SKM-1 (cell line): ENCODE measurements at regions not wholly inside any gene's neighbourhood (a gene's known extent, or its start where the extent isn't known, plus 50 kb on each side); places are given as distances from the start of the nearest gene placed in this dataset.
A peak's percentile ranks its signal among the peaks of the same experiment; 100 is the strongest.
"Not testable (repeated sequence)": the region's sequence is repeated elsewhere in the genome, so short reads cannot be mapped to it uniquely, and the experiment has no call there.

Experiments used
- DNase-seq: peaks from one replicate; lab custom pipeline; 2025; ENCODE audit not compliant: unreplicated experiment; lab: John Stamatoyannopoulos, UW

DNA sequence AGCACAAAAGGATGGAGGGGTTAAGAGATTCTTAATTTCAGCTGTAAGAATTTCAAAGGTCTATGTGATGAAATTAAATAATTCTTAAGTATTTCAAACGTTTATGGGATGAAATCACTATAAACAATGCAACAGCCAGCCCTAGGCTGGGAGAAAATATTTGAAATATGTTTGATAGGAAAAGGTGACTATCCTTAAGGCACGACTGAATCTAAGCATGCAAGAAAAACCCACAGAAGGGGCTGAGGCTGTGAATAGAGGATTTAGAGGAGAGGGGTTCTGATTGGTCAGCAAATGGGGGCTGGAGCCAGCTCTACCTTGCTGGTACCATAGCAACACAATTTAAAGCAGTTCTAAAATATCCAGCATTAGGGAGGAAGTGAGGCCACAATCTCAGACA, 220.8 kb upstream of the ATP10A start:
- DNase-seq: no peak

DNA sequence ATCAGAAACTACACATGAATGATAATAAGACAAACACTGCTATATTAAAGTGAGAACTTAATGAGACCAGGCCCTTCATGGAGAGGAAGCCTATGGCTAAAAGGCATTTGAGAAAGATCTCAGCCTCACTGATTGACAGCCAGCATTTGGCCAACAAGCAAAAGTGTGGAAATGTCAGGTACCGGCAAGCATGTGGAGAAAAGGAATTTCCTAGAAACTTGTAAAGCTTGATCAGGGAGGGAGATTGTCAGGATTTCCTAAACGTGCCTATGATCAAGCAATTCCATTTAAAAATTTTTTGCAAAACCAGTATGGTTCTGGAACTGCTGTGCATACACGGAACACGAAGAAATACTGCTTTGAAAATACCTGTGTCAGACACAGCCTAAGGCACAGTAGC, 220.3 kb upstream of the ATP10A start:
- no peak for DNase-seq

DNA sequence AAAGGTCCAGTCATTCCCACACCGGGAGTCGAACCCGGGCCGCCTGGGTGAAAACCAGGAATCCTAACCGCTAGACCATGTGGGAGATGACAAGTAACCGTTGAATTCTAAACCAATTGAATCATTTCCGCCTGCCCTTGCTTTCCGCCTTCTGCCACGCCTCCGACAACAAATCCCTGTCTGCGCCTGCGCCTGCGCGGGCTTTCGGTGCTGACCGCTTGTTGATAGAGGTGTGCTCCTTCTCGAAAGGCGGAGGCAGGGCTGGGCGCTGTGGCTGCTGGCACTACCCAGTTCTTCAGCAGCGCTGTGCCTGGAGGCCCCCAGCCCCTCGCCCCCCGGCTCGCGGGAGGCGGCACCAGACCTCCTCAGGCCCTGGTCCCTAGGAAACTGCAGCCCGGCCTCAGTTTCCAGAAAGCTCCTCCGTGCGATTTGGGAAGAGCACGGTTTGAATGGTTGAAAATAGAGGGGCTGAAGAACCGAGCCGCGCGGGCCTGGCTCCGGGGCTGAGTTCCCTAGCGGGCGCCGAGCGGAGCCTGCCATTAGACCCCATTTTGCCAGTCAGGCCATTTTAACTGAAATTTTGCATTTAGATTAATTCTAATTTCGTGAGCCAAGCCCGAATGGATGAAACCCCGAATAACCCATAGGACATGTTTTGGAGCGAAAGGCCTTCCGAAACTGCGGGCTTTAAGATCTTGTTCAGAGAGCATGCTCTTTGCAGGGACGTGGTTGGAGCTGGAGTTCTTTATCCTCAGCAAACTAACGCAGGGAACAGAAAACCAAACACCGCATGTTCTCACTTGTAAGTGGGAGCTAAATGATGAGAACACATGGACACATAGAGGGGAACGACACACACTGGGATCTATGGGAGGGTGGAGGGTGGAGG, 219.3 kb upstream of the ATP10A start:
- DNase-seq: peak; percentile 89

DNA sequence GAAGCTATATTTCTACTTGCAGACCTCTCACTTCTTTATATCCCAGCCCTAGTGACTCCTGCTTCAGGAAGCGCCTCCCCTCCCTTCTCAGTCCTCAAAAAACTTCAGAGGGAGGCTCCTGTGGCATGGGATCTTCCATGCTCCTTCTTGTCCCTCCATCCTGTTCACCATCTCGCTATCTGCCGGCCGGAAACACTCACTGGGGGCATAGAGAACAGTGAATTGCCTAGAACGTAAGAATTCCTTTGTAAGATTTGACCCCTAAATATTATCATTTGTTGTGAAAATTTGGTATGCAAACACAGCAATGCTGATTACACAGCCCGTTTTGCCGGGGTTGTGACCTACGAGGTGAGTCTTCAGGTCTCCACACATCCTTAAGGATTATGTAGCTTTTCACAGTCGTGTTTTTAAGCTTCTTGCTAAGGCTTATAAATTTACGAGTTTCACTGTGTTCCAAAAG, 218.7 kb upstream of the ATP10A start:
- DNase-seq: no peak

DNA sequence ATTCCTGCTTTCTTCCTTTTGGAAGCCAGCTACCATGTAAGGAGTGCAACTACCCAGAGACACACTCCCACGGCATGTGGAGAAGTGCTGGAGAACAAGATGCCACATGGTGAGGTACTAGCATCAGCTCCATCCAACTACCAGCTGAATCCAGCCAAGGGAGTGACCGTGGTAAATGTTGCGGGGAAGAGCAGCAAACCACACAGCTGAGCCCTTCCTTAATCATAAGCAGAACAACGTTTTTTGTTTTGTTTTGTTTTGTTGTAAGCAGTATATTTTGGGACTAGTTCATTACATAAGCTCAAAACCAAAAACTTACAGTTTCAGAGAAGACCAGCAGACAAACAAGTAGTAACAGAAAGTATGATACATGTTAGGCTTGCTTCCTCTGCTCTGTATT, 212.6 kb upstream of the ATP10A start:
- no peak for DNase-seq

DNA sequence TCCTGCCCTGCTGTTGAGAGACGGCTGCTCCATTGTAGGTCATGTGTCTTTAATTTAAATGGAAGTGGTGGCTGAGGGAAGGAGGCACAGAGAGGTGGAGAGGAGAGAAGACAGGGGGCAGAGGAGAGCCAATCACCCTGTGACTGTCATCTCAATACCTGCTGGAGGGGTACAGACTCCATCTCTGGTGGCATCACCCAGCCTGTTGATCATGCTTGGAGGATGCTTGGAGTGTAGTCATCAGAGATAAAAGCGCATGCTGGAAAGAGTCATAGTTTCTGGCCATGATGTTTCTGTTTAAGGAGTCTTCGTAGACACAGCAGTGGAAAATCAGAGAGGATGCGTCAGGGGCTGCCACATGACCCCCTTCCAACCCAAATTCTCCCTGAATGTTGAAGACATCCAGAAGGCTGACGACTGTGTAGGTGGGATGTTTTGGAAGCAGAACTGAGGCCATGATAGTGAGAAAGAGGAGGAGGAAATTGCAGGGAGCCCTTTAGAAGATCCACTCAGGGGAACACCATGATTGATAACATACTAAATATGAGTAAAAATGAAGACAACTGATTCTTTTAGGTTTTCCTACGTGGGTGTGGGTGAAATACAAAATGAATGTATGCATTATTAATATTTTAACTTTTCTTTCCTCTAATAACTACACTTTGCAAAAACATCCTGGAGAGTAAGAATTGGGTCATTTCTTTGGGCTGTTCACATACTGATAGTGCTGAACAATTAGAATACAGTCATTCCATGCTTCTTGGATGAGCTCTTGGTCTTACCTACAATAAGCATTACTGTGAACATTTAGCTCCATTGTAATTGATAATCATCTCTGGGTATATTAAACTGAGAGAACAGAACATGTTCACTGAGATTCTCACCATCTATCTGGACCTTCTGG, 210.6 kb upstream of the ATP10A start:
- no peak for DNase-seq

DNA sequence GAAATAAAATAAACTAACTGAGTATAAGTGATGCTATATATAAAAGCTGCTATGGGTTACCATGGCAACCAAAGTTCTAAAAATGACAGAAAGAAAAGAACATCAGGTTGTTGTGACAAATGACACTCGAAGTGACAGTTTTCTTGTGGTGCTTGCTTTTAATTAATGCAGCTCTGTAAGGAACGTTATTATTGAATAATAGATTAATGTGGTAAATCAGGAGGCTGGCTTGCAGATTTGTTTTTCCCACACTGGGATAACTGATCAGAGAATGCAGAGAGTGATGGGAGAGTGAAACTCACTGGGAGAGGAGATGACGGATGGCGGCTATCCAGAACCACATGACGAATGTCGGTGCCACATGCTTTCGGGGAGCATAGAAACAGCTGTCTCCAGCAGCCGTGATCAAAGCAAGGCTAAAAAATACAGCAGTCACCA, 207.0 kb upstream of the ATP10A start:
- DNase-seq: no peak

DNA sequence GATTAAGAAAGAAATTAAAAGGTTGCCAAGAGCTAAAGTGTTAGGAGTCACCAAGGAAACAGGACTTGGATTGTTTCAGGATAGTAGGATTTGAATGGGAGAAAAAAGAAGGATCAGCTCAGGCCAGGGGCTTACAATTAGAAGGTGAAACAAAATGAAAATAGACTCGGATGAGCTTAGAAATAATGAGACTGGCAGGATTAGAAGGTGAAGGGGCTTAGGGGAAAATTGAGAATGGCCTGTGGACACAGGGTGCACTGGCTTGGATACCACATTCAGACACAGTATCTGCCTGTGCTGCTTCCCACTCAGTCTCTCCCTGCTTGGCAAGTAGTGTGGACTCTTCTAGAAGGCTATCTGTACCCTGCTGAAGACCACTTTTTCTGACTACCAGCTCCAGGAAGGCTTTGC, 206.1 kb upstream of the ATP10A start:
- DNase-seq: no peak

DNA sequence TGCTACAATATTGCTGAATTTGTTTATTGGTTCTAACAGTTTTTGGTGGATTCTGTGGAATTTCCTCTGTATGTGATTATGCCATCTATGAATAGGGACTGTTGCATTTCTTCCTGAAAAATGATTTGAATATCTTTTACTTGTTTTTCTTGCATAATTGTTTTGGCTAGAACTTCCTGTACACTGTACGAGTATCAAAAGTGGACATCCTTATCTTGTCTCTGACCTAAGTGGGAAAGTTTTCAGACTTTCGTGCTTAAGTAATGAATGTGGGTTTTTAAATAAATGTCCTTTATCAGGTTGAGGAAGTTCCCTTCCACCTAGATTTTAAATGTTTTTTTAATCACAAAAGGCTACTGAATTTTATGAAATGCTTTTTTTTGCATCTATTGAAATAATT, 203.8 kb upstream of the ATP10A start:
- no peak for DNase-seq

DNA sequence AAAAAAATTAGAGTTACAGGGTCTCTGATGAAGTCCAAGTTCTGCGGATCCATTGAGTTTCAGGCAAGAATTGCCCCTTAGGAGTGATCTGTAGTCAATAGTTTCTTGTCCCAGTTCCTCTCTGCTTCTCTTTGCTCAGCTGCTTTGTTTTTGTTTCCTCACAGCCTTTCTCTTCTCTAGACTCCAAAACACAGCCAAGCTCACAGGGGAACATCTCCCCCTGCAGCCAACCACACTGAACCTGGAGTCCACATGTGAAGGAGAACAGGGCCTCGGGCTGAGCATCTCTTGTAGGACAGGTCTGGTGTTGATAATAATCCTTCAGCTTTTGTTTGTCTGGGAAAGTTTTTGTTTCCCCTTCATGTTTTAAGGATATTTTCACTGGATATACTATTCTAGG, 202.6 kb upstream of the ATP10A start:
- no peak for DNase-seq

DNA sequence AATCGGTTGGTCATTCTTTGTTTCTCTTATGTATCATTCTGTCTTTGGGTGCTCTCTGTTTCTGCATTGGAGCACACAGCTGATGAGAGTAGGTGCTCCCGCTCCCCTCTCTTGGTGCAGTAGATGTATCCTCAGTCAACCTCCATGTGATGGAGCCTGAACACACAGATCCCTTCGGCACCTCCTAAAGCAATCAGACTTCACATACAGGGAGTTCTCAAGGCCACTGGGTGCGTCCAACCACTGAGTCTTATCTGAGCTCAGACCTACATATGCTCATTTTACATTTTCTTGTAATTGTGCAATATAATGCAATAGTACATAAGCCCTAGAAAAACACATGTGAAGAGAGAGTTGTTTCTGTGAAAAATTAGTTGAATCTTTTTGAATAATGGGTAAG, 198.1 kb upstream of the ATP10A start:
- no peak for DNase-seq

DNA sequence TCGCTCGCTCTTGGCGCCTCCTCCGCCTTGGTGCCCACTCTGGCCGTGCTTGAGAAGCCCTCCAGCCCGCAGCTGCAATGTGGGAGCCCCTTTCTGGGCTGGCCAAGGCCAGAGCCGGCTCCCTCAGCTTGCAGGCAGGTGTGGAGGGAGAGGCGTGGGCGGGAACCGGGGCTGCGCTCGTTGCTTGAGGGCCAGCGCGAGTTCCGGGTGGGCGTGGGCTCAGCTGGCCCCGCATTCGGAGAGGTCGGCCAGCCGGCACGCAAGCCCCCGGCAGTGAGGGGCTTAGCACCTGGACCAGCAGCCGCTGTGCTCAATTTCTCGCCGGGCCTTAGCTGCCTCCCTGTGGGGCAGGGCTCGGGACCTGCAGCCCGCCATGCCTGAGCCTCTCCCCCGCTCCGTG, 193.6 kb upstream of the ATP10A start:
- DNase-seq: not testable (repeated sequence)

DNA sequence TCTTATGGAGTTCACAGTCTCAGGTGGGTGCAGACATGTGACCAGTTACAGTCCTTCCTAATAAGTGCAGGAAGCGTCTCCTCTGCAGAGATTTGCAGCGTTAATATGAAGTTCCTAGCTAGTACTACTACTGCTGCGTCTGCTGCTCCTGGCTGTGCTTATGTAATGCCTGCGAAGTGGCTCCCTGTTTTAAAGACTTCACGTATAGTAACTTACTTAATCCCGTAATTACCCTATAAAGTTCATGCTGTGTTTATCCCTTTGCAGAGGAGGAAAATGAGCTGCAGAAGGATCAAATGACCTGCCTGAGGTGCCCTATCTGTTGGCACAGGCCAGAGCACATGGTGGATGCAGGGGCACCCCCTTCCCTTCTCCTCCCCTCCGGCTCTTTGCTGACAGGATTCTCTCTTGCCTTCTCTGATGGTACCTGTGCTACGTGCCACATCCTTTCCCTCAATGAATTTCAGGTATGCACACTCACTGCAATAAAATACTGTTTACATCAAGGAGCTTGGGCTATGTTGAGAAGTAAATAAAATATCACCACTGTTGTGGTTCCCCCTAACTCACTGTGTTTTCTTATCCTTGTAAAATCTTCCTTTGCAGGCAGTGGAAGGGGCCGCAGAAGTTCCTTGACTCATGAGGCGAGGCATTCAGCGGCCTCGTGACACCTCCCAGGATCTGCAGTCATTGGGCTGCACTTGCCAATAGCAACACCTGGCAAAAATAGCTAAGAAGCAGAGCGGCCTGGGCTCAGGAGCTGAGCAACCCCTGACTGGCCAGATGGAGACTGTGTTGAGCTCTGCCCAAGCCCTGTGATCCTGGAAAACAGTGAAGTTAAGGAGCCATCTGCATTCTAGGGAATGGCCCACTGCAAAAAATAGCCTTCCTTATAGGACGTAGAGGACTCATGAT, 188.9 kb upstream of the ATP10A start:
- DNase-seq: no peak

DNA sequence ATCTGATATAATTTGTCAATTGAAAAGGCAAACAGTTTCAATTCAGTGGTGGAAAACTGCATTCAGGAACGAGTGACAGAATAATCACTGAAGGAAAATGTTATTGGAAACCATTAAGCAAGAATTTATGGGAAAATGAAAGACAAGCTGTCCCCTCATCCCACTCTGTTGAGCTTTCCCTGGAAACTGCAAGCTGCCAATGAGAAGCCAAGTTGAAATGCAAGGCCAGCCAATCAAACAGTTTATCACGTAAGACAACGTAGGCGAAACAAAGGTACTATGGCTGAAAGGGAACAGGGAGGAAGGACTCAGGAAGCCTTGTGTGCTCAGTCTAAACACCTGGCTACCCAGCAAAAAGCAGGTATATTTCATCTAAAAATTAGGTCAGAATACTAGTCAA, 187.9 kb upstream of the ATP10A start:
- DNase-seq: no peak

DNA sequence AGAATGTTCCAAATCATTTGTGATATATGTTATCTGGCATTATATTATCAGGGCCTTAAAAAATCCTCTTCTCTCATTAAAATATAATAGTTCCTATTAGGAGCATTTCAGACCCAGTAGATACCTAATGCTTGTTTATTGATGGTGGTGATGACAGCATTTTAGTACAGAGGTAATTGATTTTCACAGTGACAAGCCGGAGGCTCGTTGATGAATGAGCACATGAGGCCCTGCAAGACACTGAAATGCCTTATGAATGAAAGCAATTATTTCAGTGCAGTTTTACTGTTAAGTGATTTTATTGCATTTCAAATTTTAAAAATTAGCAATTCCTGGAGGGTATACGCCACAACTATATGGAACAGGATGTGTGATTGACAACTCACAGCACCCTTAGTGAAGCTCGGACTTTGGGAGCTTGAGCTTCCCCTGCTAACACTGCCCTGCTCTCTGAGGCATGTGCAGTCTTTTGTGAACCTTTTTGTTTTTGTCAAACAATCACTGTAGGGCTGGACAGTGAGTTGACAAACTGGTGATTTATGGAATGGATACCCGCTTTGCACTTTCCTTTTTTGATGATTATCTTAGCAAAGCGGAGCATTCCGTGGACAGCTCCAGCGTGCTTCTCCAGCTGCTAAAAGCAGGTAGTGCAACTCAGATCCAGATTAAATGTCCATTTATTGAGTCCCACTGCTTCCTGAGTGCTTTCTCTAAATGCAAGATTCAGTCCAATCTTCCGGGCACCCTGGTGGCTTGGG, 187.0 kb upstream of the ATP10A start:
- no peak for DNase-seq

DNA sequence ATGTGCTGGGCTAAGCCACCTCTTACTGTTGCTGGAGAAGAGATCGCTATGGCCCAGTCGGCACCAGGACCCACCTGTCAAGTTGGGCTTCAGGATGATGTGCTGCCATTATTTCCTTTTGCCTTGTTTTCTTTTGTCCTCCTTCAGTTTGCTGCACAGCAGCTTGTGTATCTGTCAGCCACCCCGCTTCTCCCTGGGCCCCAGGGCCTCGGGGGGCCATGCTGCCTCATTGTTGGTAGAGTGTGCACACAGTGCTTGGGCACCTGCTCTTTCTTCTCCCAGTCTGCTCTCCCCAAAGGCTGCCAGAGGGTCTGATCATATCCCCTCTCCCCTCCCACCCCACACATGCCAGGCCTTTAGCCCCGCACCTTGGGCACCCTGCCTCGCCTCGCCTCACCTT, 185.5 kb upstream of the ATP10A start:
- DNase-seq: no peak

DNA sequence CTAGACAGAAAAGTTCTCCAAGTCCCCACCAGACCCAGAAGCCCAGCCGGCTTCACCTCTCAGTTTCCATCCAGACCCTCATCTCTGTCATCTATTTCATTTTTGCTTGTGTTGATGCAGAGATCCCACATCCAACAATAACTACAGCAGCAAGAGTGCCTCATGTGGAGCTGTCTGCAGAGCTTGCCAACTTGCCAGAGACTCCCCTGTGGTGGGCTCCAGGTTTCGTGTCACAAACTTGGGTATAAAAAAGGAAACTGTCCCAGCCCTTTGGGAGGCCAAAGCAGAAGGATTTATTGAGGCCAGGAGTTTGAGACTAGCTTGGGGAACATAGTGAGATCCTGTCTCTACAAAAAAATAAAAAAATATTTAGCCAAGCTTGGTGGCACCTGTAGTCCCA, 182.4 kb upstream of the ATP10A start:
- no peak for DNase-seq

DNA sequence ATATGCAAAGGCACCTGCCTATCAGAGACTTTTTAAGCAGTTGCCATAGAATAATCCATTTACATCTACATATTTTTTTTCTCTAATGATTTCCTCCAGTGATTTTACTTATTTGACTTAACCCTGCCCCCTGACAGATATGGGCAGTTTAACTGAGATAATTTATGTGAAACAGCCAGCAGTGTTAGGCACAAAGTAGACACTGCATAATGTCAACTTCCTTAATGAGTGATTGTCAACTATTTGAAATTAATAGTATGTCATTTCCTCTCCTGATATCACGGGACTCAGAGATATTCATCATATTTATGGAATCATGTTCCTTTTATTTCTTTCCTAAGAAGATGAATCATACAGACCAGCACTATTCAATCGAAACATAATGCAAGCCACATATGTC, 179.9 kb upstream of the ATP10A start:
- DNase-seq: no peak

DNA sequence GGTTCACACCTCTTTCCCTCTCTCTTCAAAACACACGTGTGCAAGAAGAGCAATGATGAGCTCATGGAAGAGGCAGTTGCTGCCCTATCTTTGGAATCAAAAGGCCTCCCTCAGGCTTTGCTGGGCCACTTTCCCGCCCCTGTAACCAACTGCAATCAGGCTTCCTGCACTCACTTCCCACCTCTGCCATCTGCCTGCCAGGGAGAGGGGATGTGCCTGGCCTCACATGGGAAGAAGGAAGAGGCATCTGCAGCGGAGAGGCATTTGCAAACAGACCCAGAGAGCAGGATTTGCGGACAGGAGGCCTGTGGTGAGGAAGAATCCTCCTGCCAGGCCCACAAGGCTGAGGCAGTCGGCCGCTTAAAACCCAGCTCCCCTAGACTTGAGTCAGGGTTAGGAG, 175.6 kb upstream of the ATP10A start:
- no peak for DNase-seq

DNA sequence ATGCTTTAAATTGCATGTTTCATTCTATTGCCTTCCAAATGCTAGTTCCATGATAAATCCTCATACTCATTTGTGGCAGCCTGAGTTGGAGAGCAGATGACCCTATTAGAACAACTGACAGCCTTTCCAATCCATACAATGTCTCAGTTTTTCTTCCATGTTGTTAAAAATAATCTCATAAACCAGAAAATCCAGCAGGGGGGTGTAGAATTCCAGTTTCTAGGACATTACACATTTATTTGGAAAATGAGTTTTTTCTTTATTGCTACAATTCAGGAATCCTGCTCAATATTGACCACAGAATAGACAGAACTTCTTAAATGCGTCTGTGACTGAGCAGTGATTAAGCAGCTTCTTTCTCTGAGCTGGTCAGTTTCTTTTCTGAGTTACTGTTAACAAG, 174.2 kb upstream of the ATP10A start:
- no peak for DNase-seq
